Uterus (tissue), 3 donors: ENCODE measurements at regions not wholly inside any gene's neighbourhood (a gene's known extent, or its start where the extent isn't known, plus 50 kb on each side); places are given as distances from the start of the nearest gene placed in this dataset.

Experiments
- DNase-seq, 2 donors: peaks; one replicate each; pipeline ENCODE4 v3.0.0-alpha.2; 2019 to 2020
- H3K27ac ChIP-seq, 2 donors: fragments of 200-600 bp; sonication (generic); 1 replicate in 1 of 2; 2 replicates in 1 of 2; pipeline ENCODE4 v1.5.1; 2016 to 2018
- H3K27me3 ChIP-seq, 2 donors: fragments of 200-600 bp; sonication (generic); one replicate each; pipeline ENCODE4 v1.5.1; 2018 to 2019; ENCODE audit warnings: control low read depth in 1 of 2
- H3K36me3 ChIP-seq, 2 donors: fragments of 200-600 bp; sonication (generic); one replicate each; pipeline ENCODE4 v1.5.1; 2019; ENCODE audit warnings: control low read depth in 1 of 2
- H3K4me1 ChIP-seq, 2 donors: fragments of 200-600 bp; sonication (generic); one replicate each; pipeline ENCODE4 v1.5.1; 2018 to 2019; ENCODE audit warnings: control low read depth in 1 of 2
- H3K4me3 ChIP-seq, 2 donors: fragments of 200-600 bp; sonication (generic); 1 replicate in 1 of 2; 2 replicates in 1 of 2; pipeline ENCODE4 v1.5.1; 2018 to 2019; ENCODE audit warnings: mild to moderate bottlenecking in 1 of 2
- H3K9me3 ChIP-seq, 2 donors: fragments of 200-600 bp; sonication (generic); one replicate each; pipeline ENCODE4 v1.5.1; 2019; ENCODE audit warnings: control low read depth in 1 of 2
- POLR2A ChIP-seq, 2 donors: fragments of 450-650 bp; IDR thresholded peaks; one replicate each; pipeline ENCODE4 v1.6.1; 2016; ENCODE audit warnings: antibody characterized with exemption in 2 of 2, mild to moderate bottlenecking in 1 of 2, moderate library complexity in 1 of 2
- intact Hi-C: fragments of 100-400 bp; cut with DNase I; formaldehyde crosslinking; loops from one replicate; pipeline ENCODE4 v1.15.1; 2023; ENCODE audit warnings: low total_unique reads
- TF ChIP-seq, protein P1 (sequence below), 4 experiments: fragments of 200-600 bp in 2 of 4; fragments of 450-650 bp in 2 of 4; sonication (generic) in 2 of 4; IDR thresholded peaks; one replicate each; pipeline ENCODE4 v1.5.1; 2016 to 2019; ENCODE audit warnings: antibody characterized with exemption in 4 of 4, mild to moderate bottlenecking in 2 of 4, moderate library complexity in 1 of 4
- donor health status: DM: yes; HTN: yes; CAD: no.

DNA sequence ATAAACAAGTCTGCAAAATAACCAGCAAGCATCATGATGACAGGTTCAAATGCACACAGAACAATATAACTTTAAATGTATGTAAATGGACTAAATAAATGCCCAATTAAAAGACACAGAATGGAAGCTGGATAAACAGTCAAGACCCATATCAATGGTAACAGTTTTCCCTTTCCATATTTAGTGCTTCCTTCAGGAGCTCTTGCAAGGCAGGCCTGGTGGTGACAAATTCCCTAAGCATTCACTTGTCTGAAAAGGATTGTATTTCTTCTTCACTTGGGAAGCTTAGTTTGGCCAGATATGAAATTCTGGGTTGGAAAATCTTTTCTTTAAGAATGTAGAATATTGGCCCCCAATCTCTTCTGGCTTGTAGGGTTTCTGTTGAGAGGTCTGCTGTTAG, 120.2 kb upstream of the RASA1 start:
- Histone ChIP-seq H3K27me3 (no peaks in the 10 kb centered on the region), H3K27ac (no peak overlapping the region), H3K4me3 (no peak overlapping the region), H3K9me3 (no peaks in the 10 kb centered on the region), H3K36me3 (no peaks in the 10 kb centered on the region), H3K4me1 (no peaks in the 10 kb centered on the region)
- intact Hi-C loops, result no loop called here
- TF ChIP-seq, protein P1, sequence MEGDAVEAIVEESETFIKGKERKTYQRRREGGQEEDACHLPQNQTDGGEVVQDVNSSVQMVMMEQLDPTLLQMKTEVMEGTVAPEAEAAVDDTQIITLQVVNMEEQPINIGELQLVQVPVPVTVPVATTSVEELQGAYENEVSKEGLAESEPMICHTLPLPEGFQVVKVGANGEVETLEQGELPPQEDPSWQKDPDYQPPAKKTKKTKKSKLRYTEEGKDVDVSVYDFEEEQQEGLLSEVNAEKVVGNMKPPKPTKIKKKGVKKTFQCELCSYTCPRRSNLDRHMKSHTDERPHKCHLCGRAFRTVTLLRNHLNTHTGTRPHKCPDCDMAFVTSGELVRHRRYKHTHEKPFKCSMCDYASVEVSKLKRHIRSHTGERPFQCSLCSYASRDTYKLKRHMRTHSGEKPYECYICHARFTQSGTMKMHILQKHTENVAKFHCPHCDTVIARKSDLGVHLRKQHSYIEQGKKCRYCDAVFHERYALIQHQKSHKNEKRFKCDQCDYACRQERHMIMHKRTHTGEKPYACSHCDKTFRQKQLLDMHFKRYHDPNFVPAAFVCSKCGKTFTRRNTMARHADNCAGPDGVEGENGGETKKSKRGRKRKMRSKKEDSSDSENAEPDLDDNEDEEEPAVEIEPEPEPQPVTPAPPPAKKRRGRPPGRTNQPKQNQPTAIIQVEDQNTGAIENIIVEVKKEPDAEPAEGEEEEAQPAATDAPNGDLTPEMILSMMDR (IDR thresholded peaks at IDR 0.05), result no peak
- TF ChIP-seq POLR2A (IDR thresholded peaks at IDR 0.05), result no peak
- no peak for DNase-seq

DNA sequence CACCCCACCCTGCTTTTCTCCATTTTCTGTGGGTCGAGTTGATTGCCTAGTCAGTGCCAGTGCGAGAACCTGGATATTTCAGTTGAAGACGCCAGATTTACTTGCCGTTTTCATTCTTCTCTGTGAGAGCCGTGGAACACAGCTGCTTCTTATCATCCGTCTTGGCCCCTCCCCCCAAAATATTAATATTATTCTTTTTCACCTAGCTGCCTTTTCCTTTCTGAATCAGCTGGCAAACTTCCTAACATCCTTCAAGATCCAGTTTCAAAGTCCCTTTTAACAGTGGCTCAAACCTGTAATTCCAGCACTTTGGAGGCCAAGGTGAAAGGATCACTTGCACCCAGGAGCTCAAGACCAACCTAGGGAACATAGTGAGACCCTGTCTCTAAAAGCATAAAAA, 117.1 kb upstream of the RASA1 start:
- Histone ChIP-seq H3K27ac (no peak overlapping the region), H3K4me1 (no peaks in the 10 kb centered on the region), H3K9me3 (no peaks in the 10 kb centered on the region), H3K4me3 (no peak overlapping the region), H3K36me3 (no peaks in the 10 kb centered on the region), H3K27me3 (no peaks in the 10 kb centered on the region)
- intact Hi-C loops, result no loop called here
- no peak for DNase-seq
- no peak for TF ChIP-seq POLR2A (IDR thresholded peaks at IDR 0.05)
- TF ChIP-seq, protein P1 (IDR thresholded peaks at IDR 0.05), result no peak

DNA sequence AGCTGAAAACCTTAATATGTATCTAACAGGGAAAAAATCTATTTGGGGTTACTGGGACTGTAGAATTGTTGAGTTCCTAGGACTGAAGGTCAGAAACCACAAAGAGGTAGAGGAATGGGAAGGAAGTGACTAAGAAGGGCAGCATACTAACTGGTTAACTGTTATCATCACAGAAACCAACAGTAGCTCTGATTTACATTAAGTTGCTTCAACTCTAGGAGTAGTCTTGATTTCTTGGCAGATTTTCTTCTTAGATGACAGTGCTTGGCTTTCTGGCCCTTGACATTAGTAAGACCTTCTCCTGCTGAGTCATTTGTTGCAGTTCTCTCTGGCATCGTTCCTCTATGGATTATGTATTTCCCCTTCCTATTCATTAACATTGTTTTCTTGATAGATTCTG, 116.1 kb upstream of the RASA1 start:
- no peaks in the 10 kb centered on the region for H3K36me3 ChIP-seq
- no peaks in the 10 kb centered on the region for H3K4me1 ChIP-seq
- DNase-seq, result no peak
- no peaks in the 10 kb centered on the region for H3K27me3 ChIP-seq
- no peak overlapping the region for H3K4me3 ChIP-seq
- no peak overlapping the region for H3K27ac ChIP-seq
- intact Hi-C loops, result no loop called here
- TF ChIP-seq, protein P1 (IDR thresholded peaks at IDR 0.05), result no peak
- TF ChIP-seq POLR2A (IDR thresholded peaks at IDR 0.05), result no peak
- no peaks in the 10 kb centered on the region for H3K9me3 ChIP-seq

DNA sequence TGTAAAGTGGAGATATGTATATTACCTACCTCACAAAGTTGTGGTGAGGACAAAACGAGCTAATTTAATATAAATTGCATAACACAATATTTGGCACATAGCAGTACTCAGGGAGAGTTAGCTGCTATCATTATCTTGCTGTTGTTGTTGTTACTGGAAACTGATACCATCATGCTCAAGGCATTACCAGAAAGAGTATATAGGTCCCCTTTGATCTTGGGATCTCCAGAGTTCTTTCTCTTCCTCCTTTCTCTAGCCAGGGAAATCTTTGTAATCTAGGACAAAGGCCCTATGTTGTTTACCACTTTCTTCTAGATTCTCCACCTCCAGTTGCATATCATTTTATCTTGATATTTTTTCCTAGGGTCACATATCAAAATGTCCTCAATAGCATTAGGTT, 114.8 kb upstream of the RASA1 start:
- H3K36me3 ChIP-seq, result no peaks in the 10 kb centered on the region
- intact Hi-C loops, result no loop called here
- no peak for DNase-seq

DNA sequence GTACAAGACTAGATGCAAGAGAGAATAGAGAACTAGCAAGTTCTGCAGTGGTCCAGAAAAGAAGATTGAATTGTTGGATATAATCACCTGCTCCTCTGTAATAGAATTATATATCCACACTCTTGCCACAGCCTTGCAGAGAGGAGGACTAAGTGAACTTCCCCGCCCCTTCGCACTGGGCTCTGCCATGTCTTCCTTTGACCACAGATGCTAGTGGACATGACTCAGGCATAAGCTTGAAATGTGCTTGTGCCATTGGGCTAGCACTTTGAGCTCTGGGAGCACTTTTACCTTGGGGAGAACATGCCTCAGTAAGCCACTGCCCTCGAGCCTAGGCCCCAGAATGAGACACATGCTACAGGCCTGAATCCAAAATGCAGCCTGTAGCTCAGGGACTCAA, 113.5 kb upstream of the RASA1 start:
- Histone ChIP-seq H3K27me3 (no peaks in the 10 kb centered on the region), H3K4me3 (no peak overlapping the region), H3K27ac (no peak overlapping the region), H3K9me3 (no peaks in the 10 kb centered on the region), H3K36me3 (no peaks in the 10 kb centered on the region), H3K4me1 (no peaks in the 10 kb centered on the region)
- intact Hi-C loops, result no loop called here
- TF ChIP-seq, protein P1 (IDR thresholded peaks at IDR 0.05), result no peak
- TF ChIP-seq POLR2A (IDR thresholded peaks at IDR 0.05), result no peak
- no peak for DNase-seq

More for the DNA sequence above, 114.8 kb upstream of the RASA1 start:
- no peaks in the 10 kb centered on the region for H3K9me3 ChIP-seq
- no peak overlapping the region for H3K27ac ChIP-seq
- H3K4me3 ChIP-seq, result no peak overlapping the region
- no peaks in the 10 kb centered on the region for H3K4me1 ChIP-seq
- TF ChIP-seq, protein P1 (IDR thresholded peaks at IDR 0.05), result no peak
- TF ChIP-seq POLR2A (IDR thresholded peaks at IDR 0.05), result no peak
- no peaks in the 10 kb centered on the region for H3K27me3 ChIP-seq
